HUES48 (cell line): ENCODE measurements at regions not wholly inside any gene's neighbourhood (a gene's known extent, or its start where the extent isn't known, plus 50 kb on each side); places are given as distances from the start of the nearest gene placed in this dataset.

ENCODE experiments used
- H3K27ac ChIP-seq: one replicate; pipeline ENCODE4 v1.7.0; 2013; ENCODE audit warnings: low read depth, low read length, inconsistent platforms
- H3K27me3 ChIP-seq: 2 replicates; pipeline ENCODE4 v1.6.1; 2013; ENCODE audit warnings: mild to moderate bottlenecking, low read length; ENCODE audit not compliant: control insufficient read depth, insufficient read depth
- H3K36me3 ChIP-seq: 2 replicates; pipeline ENCODE4 v1.6.1; 2013; ENCODE audit warnings: low read length; ENCODE audit not compliant: control insufficient read depth, insufficient read depth
- H3K4me1 ChIP-seq: 2 replicates; pipeline ENCODE4 v1.6.1; 2013; ENCODE audit warnings: mild to moderate bottlenecking, low read length; ENCODE audit not compliant: control insufficient read depth, insufficient read depth
- H3K4me3 ChIP-seq: 2 replicates; pipeline ENCODE4 v1.5.1; 2013; ENCODE audit warnings: mild to moderate bottlenecking, low read depth, low read length
- H3K9ac ChIP-seq: 2 replicates; pipeline ENCODE4 v1.6.1; 2013; ENCODE audit warnings: mild to moderate bottlenecking, low read depth, low read length, moderate library complexity
- H3K9me3 ChIP-seq: 2 replicates; pipeline ENCODE4 v1.6.1; 2013; ENCODE audit warnings: low read length; ENCODE audit not compliant: control insufficient read depth, insufficient read depth

DNA sequence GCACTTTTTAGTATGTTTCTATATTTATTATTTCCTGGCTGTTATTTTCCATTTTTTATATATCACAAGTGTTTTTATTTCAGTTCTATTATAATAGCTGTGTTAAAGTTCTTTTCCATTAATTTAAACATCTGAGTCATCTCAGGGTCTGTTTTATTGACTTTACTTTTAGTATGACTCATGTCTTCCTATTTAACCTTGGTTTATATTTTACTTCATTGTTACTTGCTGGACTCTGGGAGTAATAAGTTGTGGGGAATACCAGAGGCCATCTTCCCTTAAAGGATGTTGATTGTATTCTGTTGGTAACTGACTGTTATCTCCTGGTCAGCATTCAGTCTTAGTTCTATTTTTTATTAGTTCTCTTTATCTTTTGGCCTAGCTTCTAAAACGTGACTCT is 1508.2 kb downstream of the CDH11 start:
- Histone ChIP-seq H3K9ac (no peak overlapping the region), H3K27ac (no peak overlapping the region), H3K36me3 (no peaks in the 10 kb centered on the region), H3K4me3 (no peak overlapping the region), H3K9me3 (no peaks in the 10 kb centered on the region), H3K4me1 (peaks cover 23% of the 10 kb centered on the region), H3K27me3 (peaks cover 15% of the 10 kb centered on the region; the same call in 1 of the 2 replicates)

GRCh38 chr16:63612462-63613227 is 1509.2 kb downstream of the CDH11 start:
- Histone ChIP-seq H3K36me3 (no peaks in the 10 kb centered on the region), H3K9me3 (no peaks in the 10 kb centered on the region), H3K9ac (no peak overlapping the region), H3K27ac (peak overlapping the region; percentile 69), H3K4me3 (no peak overlapping the region; the same call in 1 of the 2 replicates), H3K4me1 (peaks cover 23% of the 10 kb centered on the region), H3K27me3 (peaks cover 13% of the 10 kb centered on the region; the same call in 1 of the 2 replicates)

- Histone ChIP-seq H3K4me3 (no peak overlapping the region), H3K4me1 (peaks cover 7% of the 10 kb centered on the region; the same call in 1 of the 2 replicates), H3K27me3 (no peaks in the 10 kb centered on the region), H3K27ac (no peak overlapping the region), H3K36me3 (no peaks in the 10 kb centered on the region), H3K9me3 (no peaks in the 10 kb centered on the region), H3K9ac (no peak overlapping the region)
Observed at GRCh38 chr16:63606778-63607177, 1515.1 kb downstream of the CDH11 start.

GRCh38 chr16:63602206-63602927 is 1519.5 kb downstream of the CDH11 start:
- no peaks in the 10 kb centered on the region for H3K36me3 ChIP-seq

DNA sequence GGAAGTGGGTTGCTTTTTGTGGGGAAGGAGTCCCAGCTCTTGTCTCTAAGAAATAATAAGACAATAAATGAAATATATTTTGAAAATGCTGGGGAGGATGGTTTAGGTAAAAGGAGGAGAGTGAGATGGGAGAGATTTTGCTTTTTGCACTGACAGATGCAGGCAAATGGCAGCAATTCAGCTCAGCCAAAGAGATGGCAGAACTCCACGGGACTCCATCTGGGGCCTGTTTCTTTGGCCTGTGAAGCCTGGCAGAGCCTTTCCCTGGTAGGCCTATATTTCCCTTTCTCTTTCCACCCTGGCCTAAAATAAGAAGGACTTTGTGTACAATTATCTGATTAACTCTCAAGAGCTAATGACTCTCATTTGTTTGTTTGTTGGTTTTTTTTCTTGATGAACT is 1525.1 kb downstream of the CDH11 start:
- no peaks in the 10 kb centered on the region for H3K27me3 ChIP-seq
- no peak overlapping the region for H3K4me3 ChIP-seq
- no peak overlapping the region for H3K27ac ChIP-seq

More at GRCh38 chr16:63602206-63602927, 1519.5 kb downstream of the CDH11 start:
- Histone ChIP-seq H3K4me3 (no peak overlapping the region), H3K4me1 (no peaks in the 10 kb centered on the region), H3K27me3 (no peaks in the 10 kb centered on the region), H3K27ac (no peak overlapping the region), H3K9me3 (no peaks in the 10 kb centered on the region), H3K9ac (no peak overlapping the region)

DNA sequence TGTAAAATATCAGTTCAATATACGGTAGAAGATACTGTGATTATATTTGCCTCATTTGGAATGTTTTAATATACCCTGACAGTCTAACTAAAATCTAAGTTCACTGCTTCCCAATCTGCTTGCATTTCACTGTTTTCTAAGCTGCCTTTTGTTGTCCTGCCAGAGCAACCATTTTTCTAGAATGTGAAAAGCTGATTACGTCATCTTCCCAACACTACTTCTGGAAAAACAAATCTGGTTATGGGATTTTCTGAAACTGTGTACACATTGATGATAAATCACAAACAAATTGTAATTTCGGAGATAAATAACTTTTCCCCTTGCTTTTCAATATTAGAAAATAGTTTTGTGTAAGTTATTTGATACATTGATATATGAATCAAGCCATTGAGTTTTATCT is 1529.0 kb downstream of the CDH11 start:
- H3K4me3 ChIP-seq, result no peak overlapping the region

More for the DNA sequence above, 1525.1 kb downstream of the CDH11 start:
- Histone ChIP-seq H3K9me3 (no peaks in the 10 kb centered on the region), H3K4me1 (no peaks in the 10 kb centered on the region), H3K9ac (no peak overlapping the region), H3K36me3 (no peaks in the 10 kb centered on the region)

GRCh38 chr16:63581570-63581969 is 1540.3 kb downstream of the CDH11 start:
- no peaks in the 10 kb centered on the region for H3K36me3 ChIP-seq
- no peak overlapping the region for H3K4me3 ChIP-seq
- H3K4me1 ChIP-seq, result peaks cover 22% of the 10 kb centered on the region
- H3K27ac ChIP-seq, result no peak overlapping the region
- H3K9me3 ChIP-seq, result no peaks in the 10 kb centered on the region
- H3K27me3 ChIP-seq, result no peaks in the 10 kb centered on the region
- H3K9ac ChIP-seq, result no peak overlapping the region

More for the DNA sequence above, 1529.0 kb downstream of the CDH11 start:
- Histone ChIP-seq H3K36me3 (no peaks in the 10 kb centered on the region), H3K27ac (no peak overlapping the region), H3K9ac (no peak overlapping the region), H3K27me3 (no peaks in the 10 kb centered on the region), H3K9me3 (no peaks in the 10 kb centered on the region), H3K4me1 (no peaks in the 10 kb centered on the region)

DNA sequence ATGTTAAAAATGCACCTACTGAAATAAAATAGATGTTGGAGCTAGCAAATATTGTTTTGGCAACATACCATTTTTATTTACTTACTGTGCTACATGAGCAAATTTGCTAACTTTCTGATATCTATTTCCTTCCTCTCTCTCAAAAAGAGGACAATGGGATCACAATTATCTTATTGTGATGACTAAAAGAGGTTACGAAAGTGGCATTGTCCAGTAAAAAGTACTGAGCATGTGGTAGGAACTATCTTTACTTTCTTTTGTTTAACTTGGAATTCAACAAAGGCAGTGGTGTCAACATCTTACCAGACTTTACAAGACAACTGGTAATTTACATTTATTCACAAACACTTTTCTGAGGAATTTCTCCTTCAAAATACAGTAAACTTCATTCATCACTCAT is 1542.6 kb upstream of the CDH8 start:
- Histone ChIP-seq H3K4me1 (peaks cover 28% of the 10 kb centered on the region), H3K27ac (no peak overlapping the region), H3K27me3 (no peaks in the 10 kb centered on the region), H3K36me3 (no peaks in the 10 kb centered on the region), H3K4me3 (no peak overlapping the region), H3K9ac (no peak overlapping the region), H3K9me3 (no peaks in the 10 kb centered on the region)

DNA sequence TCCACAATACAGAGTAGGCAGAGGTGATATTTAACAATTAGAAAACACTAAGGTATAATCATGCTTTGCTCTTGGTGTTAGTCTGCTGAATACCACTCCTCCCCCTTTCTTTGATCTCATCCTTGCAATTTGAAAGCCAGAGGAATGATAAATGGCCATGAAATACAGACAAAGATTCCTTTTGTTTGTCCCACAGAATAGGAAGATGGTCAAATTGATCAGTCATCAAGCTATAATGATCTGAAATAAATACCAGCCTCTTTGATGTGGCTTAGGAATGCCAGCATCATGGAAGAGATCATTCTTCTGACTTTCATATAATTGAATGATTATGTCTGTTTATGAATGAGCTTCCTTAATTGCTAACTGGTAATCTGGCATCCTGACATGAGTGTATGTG is 1541.7 kb upstream of the CDH8 start:
- H3K27me3 ChIP-seq, result no peaks in the 10 kb centered on the region
- H3K27ac ChIP-seq, result no peak overlapping the region
- peaks cover 28% of the 10 kb centered on the region for H3K4me1 ChIP-seq
- H3K4me3 ChIP-seq, result no peak overlapping the region
- no peaks in the 10 kb centered on the region for H3K36me3 ChIP-seq
- H3K9ac ChIP-seq, result no peak overlapping the region
- H3K9me3 ChIP-seq, result no peaks in the 10 kb centered on the region

DNA sequence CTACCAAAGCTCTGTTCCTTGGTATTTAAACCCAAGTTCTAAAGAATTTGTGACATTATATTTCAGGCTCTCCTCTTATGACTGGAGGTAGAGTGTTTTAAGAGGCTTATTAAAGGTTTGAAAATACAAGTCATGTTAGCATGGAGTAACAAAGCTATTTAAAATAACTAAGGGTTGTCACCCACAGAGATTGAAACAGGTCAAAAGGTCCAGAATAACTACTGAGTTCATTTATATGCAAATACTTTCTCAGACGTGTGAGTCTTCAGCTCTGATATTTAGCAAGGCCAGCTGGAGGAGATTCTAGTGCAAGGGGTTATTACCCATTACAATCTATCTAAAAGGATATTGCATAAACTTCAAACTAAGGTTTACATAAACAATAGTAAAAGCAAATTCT is 1538.8 kb upstream of the CDH8 start:
- no peaks in the 10 kb centered on the region for H3K36me3 ChIP-seq
- H3K27ac ChIP-seq, result no peak overlapping the region

DNA sequence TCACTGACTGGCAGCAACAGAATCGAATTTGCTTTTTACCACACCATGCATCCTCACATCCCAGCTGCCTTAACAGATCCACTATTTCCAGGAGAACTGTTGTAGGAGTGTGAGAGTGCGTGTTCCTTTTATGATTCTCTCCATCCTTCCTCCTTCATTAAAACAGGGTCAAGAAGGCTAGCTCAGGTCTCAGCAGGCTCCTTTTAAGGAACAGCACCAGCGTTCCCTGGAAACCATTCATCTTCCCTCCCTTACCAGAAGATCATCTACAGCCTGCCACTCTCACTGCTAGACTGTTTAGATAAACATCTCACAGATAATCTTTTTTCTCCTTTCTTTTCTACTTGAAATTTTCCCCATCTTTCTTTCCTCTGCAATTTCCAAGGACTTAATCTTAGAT is 1531.9 kb upstream of the CDH8 start:
- Histone ChIP-seq H3K36me3 (no peaks in the 10 kb centered on the region), H3K4me1 (0 out of 2 replicates have a peak, but pooled peaks cover 5% of the 10 kb centered on the region), H3K27me3 (no peaks in the 10 kb centered on the region), H3K27ac (no peak overlapping the region), H3K9me3 (no peaks in the 10 kb centered on the region), H3K9ac (no peak overlapping the region), H3K4me3 (no peak overlapping the region)

More for the DNA sequence above, 1538.8 kb upstream of the CDH8 start:
- Histone ChIP-seq H3K4me1 (peaks cover 28% of the 10 kb centered on the region), H3K4me3 (0 out of 2 replicates have a peak overlapping the region, but pooled peaks have one; percentile 13), H3K9ac (no peak overlapping the region), H3K9me3 (no peaks in the 10 kb centered on the region), H3K27me3 (no peaks in the 10 kb centered on the region)
